H1 (cell line): ENCODE measurements at regions not wholly inside any gene's neighbourhood (a gene's known extent, or its start where the extent isn't known, plus 50 kb on each side); places are given as distances from the start of the nearest gene placed in this dataset.

Experiments used
- CTCF ChIA-PET: fragments of 300-600 bp; sonication (Branson Sonifier 250); formaldehyde crosslinking; loops from one replicate; lab custom pipeline; 2021; ENCODE audit not compliant: partially characterized antibody; lab: Charles Lee
- POLR2A ChIA-PET: fragments of 300-600 bp; sonication (Branson Sonifier 250); formaldehyde crosslinking; loops from one replicate; lab custom pipeline; 2021; ENCODE audit warnings: inconsistent platforms; ENCODE audit not compliant: partially characterized antibody; lab: Charles Lee
- DNase-seq, 2 experiments: peaks; one replicate each; pipeline versions ENCODE4 v3.0.0 to v3.0.0-alpha.2; 2010 to 2022; ENCODE audit warnings: low spot score in 2 of 2, low read depth in 1 of 2, mixed read lengths in 1 of 2
- FAIRE-seq: peaks from 2 replicates; lab custom pipeline; 2011; peaks lifted over from hg19 to GRCh38; lab: Jason Lieb, UNC
- H2AFZ ChIP-seq: 2 replicates; pipeline ENCODE4 v1.8.1; 2012; ENCODE audit warnings: low read length, inconsistent platforms
- H2AK5ac ChIP-seq: 2 replicates; pipeline ENCODE4 v1.6.1; 2013; ENCODE audit warnings: low read depth, low read length
- H2BK120ac ChIP-seq: replicated peaks from 2 replicates; pipeline ENCODE3; 2013; ENCODE audit warnings: low read depth, low read length, inconsistent platforms
- H2BK12ac ChIP-seq: 2 replicates; pipeline ENCODE4 v1.6.1; 2013; ENCODE audit warnings: low read depth, low read length
- H2BK15ac ChIP-seq: 2 replicates; pipeline ENCODE4 v1.6.1; 2013; ENCODE audit warnings: low read length
- H2BK20ac ChIP-seq: 2 replicates; pipeline ENCODE4 v1.6.1; 2013; ENCODE audit warnings: low read length
- H2BK5ac ChIP-seq: 2 replicates; pipeline ENCODE4 v1.6.1; 2013; ENCODE audit warnings: low read depth, low read length
- H3K14ac ChIP-seq: 2 replicates; pipeline ENCODE4 v1.6.1; 2013; ENCODE audit warnings: inconsistent platforms; ENCODE audit not compliant: insufficient read length
- H3K18ac ChIP-seq: 2 replicates; pipeline ENCODE4 v1.6.1; 2013; ENCODE audit warnings: low read length; ENCODE audit errors: extremely low read depth
- H3K23ac ChIP-seq: 2 replicates; pipeline ENCODE4 v1.6.1; 2013; ENCODE audit warnings: inconsistent platforms; ENCODE audit not compliant: insufficient read length
- H3K23me2 ChIP-seq: 2 replicates; pipeline ENCODE4 v1.6.1; 2013; ENCODE audit warnings: low read depth, low read length
- H3K27ac ChIP-seq: 2 replicates; pipeline ENCODE4 v1.6.1; 2011; ENCODE audit warnings: low read depth, low read length, inconsistent platforms
- H3K27me3 ChIP-seq, 4 experiments: replicated peaks in 1 of 4; 1 replicate in 1 of 4; 2 replicates in 3 of 4; pipeline versions ENCODE4 v1.6.1 to v1.8.1; 2011 to 2013; ENCODE audit warnings: low read length in 3 of 4, mild to moderate bottlenecking in 3 of 4, inconsistent platforms in 2 of 4, mixed read lengths in 2 of 4, moderate library complexity in 1 of 4; ENCODE audit not compliant: control insufficient read depth in 3 of 4, insufficient read depth in 3 of 4; ENCODE audit errors: extremely low read depth in 1 of 4
- H3K36me3 ChIP-seq, 4 experiments: 2 replicates each; pipeline versions ENCODE4 v1.6.1 to v1.8.1; 2011 to 2013; ENCODE audit warnings: mild to moderate bottlenecking in 4 of 4, low read length in 3 of 4, moderate library complexity in 2 of 4, control low read depth in 1 of 4, inconsistent platforms in 1 of 4; ENCODE audit not compliant: insufficient read depth in 4 of 4, control insufficient read depth in 2 of 4
- H3K4ac ChIP-seq: replicated peaks from 2 replicates; pipeline ENCODE3; 2013; ENCODE audit warnings: low read length, low read depth, mixed read lengths, inconsistent platforms; ENCODE audit not compliant: insufficient read length
- H3K4me1 ChIP-seq, 4 experiments: replicated peaks in 1 of 4; 1 replicate in 1 of 4; 2 replicates in 3 of 4; pipeline versions ENCODE4 v1.6.1 to v1.8.1; 2011 to 2013; ENCODE audit warnings: low read length in 3 of 4, inconsistent platforms in 2 of 4, mixed read lengths in 1 of 4; ENCODE audit not compliant: insufficient read depth in 4 of 4, control insufficient read depth in 3 of 4
- H3K4me2 ChIP-seq, 2 experiments: 2 replicates each; pipeline versions ENCODE4 v1.6.1 to v1.8.1; 2011 to 2013; ENCODE audit warnings: low read depth in 2 of 2, low read length in 2 of 2, control low read depth in 1 of 2, inconsistent platforms in 1 of 2, mild to moderate bottlenecking in 1 of 2; ENCODE audit not compliant: insufficient read depth in 1 of 2
- H3K4me3 ChIP-seq, 4 experiments: fragments of 200-600, 300-600 bp in 1 of 4; sonication (generic), shearing (Covaris generic), sonication (Bioruptor Twin) in 1 of 4; 2 replicates each; pipeline versions ENCODE4 v1.5.1 to v1.8.1; 2011 to 2016; ENCODE audit warnings: low read length in 4 of 4, low read depth in 3 of 4, control low read depth in 2 of 4, inconsistent platforms in 2 of 4, mild to moderate bottlenecking in 2 of 4, mixed read lengths in 1 of 4, moderate library complexity in 1 of 4; ENCODE audit not compliant: insufficient read depth in 2 of 4; ENCODE audit errors: extremely low read depth in 1 of 4
- H3K56ac ChIP-seq: replicated peaks from 2 replicates; pipeline ENCODE3; 2013; ENCODE audit warnings: low read depth, mild to moderate bottlenecking, mixed read lengths, low read length, inconsistent platforms; ENCODE audit not compliant: insufficient read length
- H3K79me1 ChIP-seq: 2 replicates; pipeline ENCODE4 v1.6.1; 2013; ENCODE audit warnings: low read depth, low read length, control low read depth
- H3K79me2 ChIP-seq, 2 experiments: 2 replicates each; pipeline versions ENCODE4 v1.6.1 to v1.8.1; 2012 to 2013; ENCODE audit warnings: low read length in 2 of 2, mild to moderate bottlenecking in 2 of 2, inconsistent platforms in 1 of 2; ENCODE audit not compliant: insufficient read depth in 2 of 2, control insufficient read depth in 1 of 2
- H3K9ac ChIP-seq, 4 experiments: replicated peaks in 1 of 4; 1 replicate in 1 of 4; 2 replicates in 3 of 4; pipeline versions ENCODE4 v1.6.1 to v1.8.1; 2011 to 2013; ENCODE audit warnings: low read depth in 3 of 4, low read length in 3 of 4, control low read depth in 2 of 4, mild to moderate bottlenecking in 2 of 4, moderate library complexity in 2 of 4, inconsistent platforms in 1 of 4; ENCODE audit errors: extremely low read depth in 1 of 4
- H3K9me3 ChIP-seq, 2 experiments: 2 replicates each; pipeline versions ENCODE4 v1.6.1 to v1.8.1; 2012 to 2013; ENCODE audit warnings: mild to moderate bottlenecking in 2 of 2, moderate library complexity in 2 of 2, control low read depth in 1 of 2, inconsistent platforms in 1 of 2, low read depth in 1 of 2, low read length in 1 of 2, mixed read lengths in 1 of 2; ENCODE audit not compliant: insufficient read depth in 2 of 2
- H4K20me1 ChIP-seq, 2 experiments: replicated peaks in 1 of 2; 2 replicates each; pipeline versions ENCODE3 to v1.8.1; 2011 to 2013; ENCODE audit warnings: inconsistent platforms in 2 of 2, low read length in 2 of 2, mild to moderate bottlenecking in 1 of 2; ENCODE audit not compliant: insufficient read depth in 2 of 2, control insufficient read depth in 1 of 2
- H4K5ac ChIP-seq: 2 replicates; pipeline ENCODE4 v1.6.1; 2013; ENCODE audit warnings: low read length, low read depth, mixed read lengths, inconsistent platforms; ENCODE audit not compliant: insufficient read length
- H4K8ac ChIP-seq: 2 replicates; pipeline ENCODE4 v1.8.0; 2013; ENCODE audit warnings: mild to moderate bottlenecking, moderate library complexity, low read length, inconsistent platforms; ENCODE audit not compliant: insufficient read depth; ENCODE audit errors: extremely low read depth
- H4K91ac ChIP-seq: replicated peaks from 2 replicates; pipeline ENCODE3; 2013; ENCODE audit warnings: low read length, mixed read lengths, inconsistent platforms; ENCODE audit not compliant: insufficient read length
- ATF2 ChIP-seq: IDR thresholded peaks from 2 replicates; pipeline ENCODE4 v1.6.1; 2012; ENCODE audit warnings: low read length, inconsistent platforms
- CEBPB ChIP-seq: IDR thresholded peaks from 2 replicates; pipeline ENCODE4 v1.6.1; 2012; ENCODE audit warnings: low read depth, low read length
- KDM1A ChIP-seq: fragments of 200-600, 300-600 bp; sonication (generic); IDR thresholded peaks from 2 replicates; pipeline ENCODE4 v1.7.1; 2016; ENCODE audit warnings: mild to moderate bottlenecking, low read length, borderline replicate concordance
- MAFK ChIP-seq: IDR thresholded peaks from 2 replicates; pipeline ENCODE4 v1.6.1; 2012; ENCODE audit warnings: low read depth, mild to moderate bottlenecking, improper control_type of control experiment, low read length
- RXRA ChIP-seq: IDR thresholded peaks from 2 replicates; pipeline ENCODE4 v1.6.1; 2011; ENCODE audit warnings: low read depth, mild to moderate bottlenecking, low read length, moderate library complexity; ENCODE audit not compliant: insufficient read depth
- WGBS, 2 experiments: shearing (Covaris generic) in 1 of 2; methylation state at CpG; one replicate each; pipeline versions ENCODE4 v1.1.6 to v1.1.7; 2013 to 2015; ENCODE audit warnings: low lambda C conversion rate in 2 of 2, mixed read lengths in 2 of 2, inconsistent platforms in 1 of 2, low coverage in 1 of 2, missing lambda C conversion rate in 1 of 2; ENCODE audit not compliant: insufficient replicate concordance in 2 of 2, insufficient coverage in 1 of 2, insufficient read length in 1 of 2; ENCODE audit errors: extremely low coverage in 1 of 2, missing lambda C conversion rate in 1 of 2; 5-methylcytosine and 5-hydroxymethylcytosine counted together

- Histone ChIP-seq H3K27ac (no peak overlapping the region), H3K4me1 (no peaks in the 10 kb centered on the region), H3K27me3 (no peaks in the 10 kb centered on the region), H2BK12ac (no peak overlapping the region), H2BK120ac (no peak overlapping the region), H4K91ac (no peak overlapping the region), H2BK5ac (no peak overlapping the region), H3K18ac (no peak overlapping the region), H3K4me3 (no peak overlapping the region), H3K23me2 (no peaks in the 10 kb centered on the region), H2BK15ac (no peak overlapping the region), H3K14ac (no peak overlapping the region), H3K4ac (no peak overlapping the region), H3K36me3 (no peaks in the 10 kb centered on the region), H4K20me1 (no peaks in the 10 kb centered on the region), H4K5ac (no peak overlapping the region), H3K9me3 (no peaks in the 10 kb centered on the region), H2BK20ac (no peak overlapping the region), H3K23ac (no peak overlapping the region), H2AK5ac (no peak overlapping the region), H3K56ac (no peak overlapping the region), H2AFZ (no peak overlapping the region), H3K79me1 (no peaks in the 10 kb centered on the region), H3K79me2 (no peaks in the 10 kb centered on the region), H3K9ac (no peak overlapping the region), H3K4me2 (no peak overlapping the region), H4K8ac (no peak overlapping the region)
- POLR2A ChIA-PET: no interaction called here
- CTCF ChIA-PET: no interaction called here
- no peak for DNase-seq
- no peak for TF ChIP-seq ATF2
- no peak for TF ChIP-seq MAFK
- TF ChIP-seq RXRA: no peak
- TF ChIP-seq KDM1A: no peak
- peak; percentile 72; the same call in 1 of the 2 replicates for TF ChIP-seq CEBPB
- 98% methylated on average over 3 of the region's 3 CpGs; no CpG with 5 or more reads in 1 of the 2 experiments for WGBS, 2 experiments
- FAIRE-seq: no peak
These were observed 249.4 kb downstream of the PRDM9 start for GRCh38 chr5:23756779-23757178.
